ENCODE measurements at regions not wholly inside any gene's neighbourhood (a gene's known extent, or its start where the extent isn't known, plus 50 kb on each side); places are given as distances from the start of the nearest gene placed in this dataset.

DNA sequence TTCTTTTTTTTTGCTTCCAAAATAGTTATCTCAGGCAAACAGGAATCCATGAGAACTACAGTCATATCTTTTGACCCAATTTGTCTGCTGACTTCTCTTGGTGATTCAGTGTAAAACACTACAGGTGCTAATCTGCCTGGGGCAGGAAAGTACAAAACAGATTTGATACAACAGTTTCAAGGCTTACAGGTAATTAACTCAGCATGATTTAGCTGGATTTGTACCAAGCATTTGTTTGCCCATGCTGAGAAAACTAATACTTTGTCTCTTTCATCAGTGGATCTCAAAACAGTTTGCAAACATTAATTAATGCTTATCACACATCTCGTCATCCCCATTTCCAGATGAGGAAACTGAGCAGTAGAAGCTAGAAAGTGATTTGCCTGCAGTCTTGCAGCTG, 312.5 kb upstream of the SEMA6A start:
- TF ChIP-seq STAT1 (IDR thresholded peaks at IDR 0.05; ENCODE audit: unreplicated experiment), result no peak
- TF ChIP-seq, protein P1, sequence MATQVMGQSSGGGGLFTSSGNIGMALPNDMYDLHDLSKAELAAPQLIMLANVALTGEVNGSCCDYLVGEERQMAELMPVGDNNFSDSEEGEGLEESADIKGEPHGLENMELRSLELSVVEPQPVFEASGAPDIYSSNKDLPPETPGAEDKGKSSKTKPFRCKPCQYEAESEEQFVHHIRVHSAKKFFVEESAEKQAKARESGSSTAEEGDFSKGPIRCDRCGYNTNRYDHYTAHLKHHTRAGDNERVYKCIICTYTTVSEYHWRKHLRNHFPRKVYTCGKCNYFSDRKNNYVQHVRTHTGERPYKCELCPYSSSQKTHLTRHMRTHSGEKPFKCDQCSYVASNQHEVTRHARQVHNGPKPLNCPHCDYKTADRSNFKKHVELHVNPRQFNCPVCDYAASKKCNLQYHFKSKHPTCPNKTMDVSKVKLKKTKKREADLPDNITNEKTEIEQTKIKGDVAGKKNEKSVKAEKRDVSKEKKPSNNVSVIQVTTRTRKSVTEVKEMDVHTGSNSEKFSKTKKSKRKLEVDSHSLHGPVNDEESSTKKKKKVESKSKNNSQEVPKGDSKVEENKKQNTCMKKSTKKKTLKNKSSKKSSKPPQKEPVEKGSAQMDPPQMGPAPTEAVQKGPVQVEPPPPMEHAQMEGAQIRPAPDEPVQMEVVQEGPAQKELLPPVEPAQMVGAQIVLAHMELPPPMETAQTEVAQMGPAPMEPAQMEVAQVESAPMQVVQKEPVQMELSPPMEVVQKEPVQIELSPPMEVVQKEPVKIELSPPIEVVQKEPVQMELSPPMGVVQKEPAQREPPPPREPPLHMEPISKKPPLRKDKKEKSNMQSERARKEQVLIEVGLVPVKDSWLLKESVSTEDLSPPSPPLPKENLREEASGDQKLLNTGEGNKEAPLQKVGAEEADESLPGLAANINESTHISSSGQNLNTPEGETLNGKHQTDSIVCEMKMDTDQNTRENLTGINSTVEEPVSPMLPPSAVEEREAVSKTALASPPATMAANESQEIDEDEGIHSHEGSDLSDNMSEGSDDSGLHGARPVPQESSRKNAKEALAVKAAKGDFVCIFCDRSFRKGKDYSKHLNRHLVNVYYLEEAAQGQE (IDR thresholded peaks at IDR 0.05; ENCODE audit: unreplicated experiment), result no peak
- no peak for TF ChIP-seq CREB1 (CRISPR knock-in tag; IDR thresholded peaks at IDR 0.05; ENCODE audit: low read depth)
- TF ChIP-seq ZNF331 (CRISPR knock-in tag; IDR thresholded peaks at IDR 0.05; ENCODE audit: low read depth), result no peak
- TF ChIP-seq JUNB (IDR thresholded peaks at IDR 0.05; ENCODE audit: unreplicated experiment), result no peak

DNA sequence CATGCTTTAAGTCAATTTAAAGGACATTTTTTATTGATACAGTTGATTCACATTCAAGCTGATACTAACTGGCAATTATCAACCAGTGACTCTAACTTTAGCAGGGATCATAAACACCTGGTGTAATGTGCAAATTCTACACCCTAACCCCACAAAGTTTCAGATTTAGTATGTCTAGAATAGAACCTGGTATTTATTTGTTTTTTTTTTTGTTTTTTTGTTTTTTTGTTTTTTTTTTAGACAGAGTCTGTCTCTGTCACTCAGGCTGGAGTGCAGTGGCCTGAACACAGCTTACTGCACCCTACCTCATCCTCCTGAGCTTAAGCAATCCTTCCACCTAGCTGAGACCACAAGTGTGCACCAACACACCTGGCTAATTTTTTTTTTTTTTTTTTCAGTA, 311.2 kb upstream of the SEMA6A start:
- Mint-ChIP-seq H3K9me3 (no peaks in the 10 kb centered on the region), H3K36me3 (ENCODE audit: low read depth) (no peaks in the 10 kb centered on the region), H3K27me3 (ENCODE audit: insufficient read depth, low read depth, poor library complexity) (no peaks in the 10 kb centered on the region), H3K4me3 (no peak overlapping the region), H3K27ac (no peak overlapping the region), H3K4me1 (peaks cover 8% of the 10 kb centered on the region)
- H3K27me3 ChIP-seq (ENCODE audit: insufficient read depth), result no peaks in the 10 kb centered on the region
- DNase-seq (ENCODE audit: low spot score), result no peak
- H3K4me2 ChIP-seq, result no peak overlapping the region
- 0 out of 2 replicates have a peak, but pooled peaks cover 3% of the 10 kb centered on the region for H3K4me1 ChIP-seq (ENCODE audit: insufficient read depth)
- no peaks in the 10 kb centered on the region for H3K36me3 ChIP-seq (ENCODE audit: insufficient read depth)
- no peak for ATAC-seq
- no peak overlapping the region for H3K27ac ChIP-seq (ENCODE audit: low read depth)
- H3K4me3 ChIP-seq, result no peak overlapping the region
- no peaks in the 10 kb centered on the region for H3K79me2 ChIP-seq (replicated peaks; ENCODE audit: insufficient read depth)
- peaks cover 3% of the 10 kb centered on the region for H3K9me2 ChIP-seq (ENCODE audit: insufficient read depth)
- no peaks in the 10 kb centered on the region for H4K20me1 ChIP-seq (replicated peaks; ENCODE audit: insufficient read depth)
- H3F3A ChIP-seq (replicated peaks; ENCODE audit: low read depth), result no peaks in the 10 kb centered on the region
- H2AFZ ChIP-seq, result no peak overlapping the region; the same call in 1 of the 2 replicates
- TF ChIP-seq CREB1 (CRISPR knock-in tag; IDR thresholded peaks at IDR 0.05; ENCODE audit: low read depth), result no peak
- no peak for TF ChIP-seq ZNF331 (CRISPR knock-in tag; IDR thresholded peaks at IDR 0.05; ENCODE audit: low read depth)
- TF ChIP-seq, protein P1 (IDR thresholded peaks at IDR 0.05; ENCODE audit: unreplicated experiment), result no peak
- TF ChIP-seq, protein P2, sequence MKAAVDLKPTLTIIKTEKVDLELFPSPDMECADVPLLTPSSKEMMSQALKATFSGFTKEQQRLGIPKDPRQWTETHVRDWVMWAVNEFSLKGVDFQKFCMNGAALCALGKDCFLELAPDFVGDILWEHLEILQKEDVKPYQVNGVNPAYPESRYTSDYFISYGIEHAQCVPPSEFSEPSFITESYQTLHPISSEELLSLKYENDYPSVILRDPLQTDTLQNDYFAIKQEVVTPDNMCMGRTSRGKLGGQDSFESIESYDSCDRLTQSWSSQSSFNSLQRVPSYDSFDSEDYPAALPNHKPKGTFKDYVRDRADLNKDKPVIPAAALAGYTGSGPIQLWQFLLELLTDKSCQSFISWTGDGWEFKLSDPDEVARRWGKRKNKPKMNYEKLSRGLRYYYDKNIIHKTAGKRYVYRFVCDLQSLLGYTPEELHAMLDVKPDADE (IDR thresholded peaks at IDR 0.05), result no peak
- no peak for TF ChIP-seq POLR2AphosphoS5 (IDR thresholded peaks at IDR 0.05; ENCODE audit: low read depth)
- no peak for TF ChIP-seq EZH2phosphoT487 (IDR thresholded peaks at IDR 0.05; ENCODE audit: unreplicated experiment)

More for the DNA sequence above, 312.5 kb upstream of the SEMA6A start:
- H3K4me3 Mint-ChIP-seq, result no peak overlapping the region
- Histone ChIP-seq H3K36me3 (ENCODE audit: insufficient read depth) (no peaks in the 10 kb centered on the region), H3K27me3 (ENCODE audit: insufficient read depth) (no peaks in the 10 kb centered on the region), H2AFZ (no peak overlapping the region), H3K4me1 (ENCODE audit: insufficient read depth) (0 out of 2 replicates have a peak, but pooled peaks cover 3% of the 10 kb centered on the region), H3K27ac (ENCODE audit: low read depth) (no peak overlapping the region), H3K4me3 (no peak overlapping the region), H4K20me1 (replicated peaks; ENCODE audit: insufficient read depth) (no peaks in the 10 kb centered on the region), H3F3A (replicated peaks; ENCODE audit: low read depth) (no peaks in the 10 kb centered on the region), H3K79me2 (replicated peaks; ENCODE audit: insufficient read depth) (no peaks in the 10 kb centered on the region), H3K9me2 (ENCODE audit: insufficient read depth) (no peaks in the 10 kb centered on the region; the same call in 1 of the 2 replicates), H3K4me2 (no peak overlapping the region)
- H3K4me1 Mint-ChIP-seq, result peaks cover 8% of the 10 kb centered on the region
- H3K27ac Mint-ChIP-seq, result no peak overlapping the region
- DNase-seq (ENCODE audit: low spot score), result no peak
- no peaks in the 10 kb centered on the region for H3K36me3 Mint-ChIP-seq (ENCODE audit: low read depth)
- H3K9me3 Mint-ChIP-seq, result no peaks in the 10 kb centered on the region
- H3K27me3 Mint-ChIP-seq (ENCODE audit: insufficient read depth, low read depth, poor library complexity), result no peaks in the 10 kb centered on the region
- ATAC-seq, result no peak

All from GM23338 (cell line).